GM21528 (cell line): ENCODE measurements at regions not wholly inside any gene's neighbourhood (a gene's known extent, or its start where the extent isn't known, plus 50 kb on each side); places are given as distances from the start of the nearest gene placed in this dataset.

Experiments used
- ATAC-seq: cut with Tn5 transposase; IDR thresholded peaks from one replicate; pipeline ENCODE4 v1.9.1; 2021; ENCODE audit warnings: mild to moderate bottlenecking, moderate library complexity; ENCODE audit not compliant: unreplicated experiment, low FRiP score

- no peak for ATAC-seq
Measured at GRCh38 chr7:131967216-131967730, 410.8 kb upstream of the PODXL start.

GRCh38 chr7:131964203-131964602, 407.8 kb upstream of the PODXL start:
- ATAC-seq = no peak

- ATAC-seq = no peak
Measured at GRCh38 chr7:131961054-131961680, 404.7 kb upstream of the PODXL start.

GRCh38 chr7:131959106-131959812, 402.8 kb upstream of the PODXL start:
- no peak for ATAC-seq

- no peak for ATAC-seq
Measured at GRCh38 chr7:131957338-131958020, 401.1 kb upstream of the PODXL start.

GRCh38 chr7:131956864-131957263, 400.4 kb upstream of the PODXL start:
- no peak for ATAC-seq

- ATAC-seq = no peak
Measured at GRCh38 chr7:131955679-131956078, 399.3 kb upstream of the PODXL start.

GRCh38 chr7:131953184-131953583, 396.8 kb upstream of the PODXL start:
- ATAC-seq = no peak

- no peak for ATAC-seq
Measured at GRCh38 chr7:131952365-131952764, 395.9 kb upstream of the PODXL start.

- no peak for ATAC-seq
Measured at GRCh38 chr7:131950758-131951157, 394.3 kb upstream of the PODXL start.

GRCh38 chr7:131949659-131950058, 393.2 kb upstream of the PODXL start:
- no peak for ATAC-seq

GRCh38 chr7:131948434-131949053, 392.1 kb upstream of the PODXL start:
- no peak for ATAC-seq

GRCh38 chr7:131947661-131948060, 391.2 kb upstream of the PODXL start:
- no peak for ATAC-seq

GRCh38 chr7:131945957-131946544, 389.6 kb upstream of the PODXL start:
- ATAC-seq = no peak

GRCh38 chr7:131945313-131945911, 389.0 kb upstream of the PODXL start:
- no peak for ATAC-seq

GRCh38 chr7:131944556-131945069, 388.2 kb upstream of the PODXL start:
- ATAC-seq = no peak

GRCh38 chr7:131943646-131944045, 387.2 kb upstream of the PODXL start:
- no peak for ATAC-seq

GRCh38 chr7:131943211-131943610, 386.8 kb upstream of the PODXL start:
- no peak for ATAC-seq

- no peak for ATAC-seq
Measured at GRCh38 chr7:131942287-131943150, 386.1 kb upstream of the PODXL start.
